A673 (cell line): ENCODE measurements at regions not wholly inside any gene's neighbourhood (a gene's known extent, or its start where the extent isn't known, plus 50 kb on each side); places are given as distances from the start of the nearest gene placed in this dataset.

Source experiments
- BruUV-seq: library from RNA; stranded (reverse); fragments of 400-500 nt; replicated peaks from 2 replicates; lab custom pipeline; 2021; lab: Mats Ljungman, UMichigan
- CTCF ChIA-PET: fragments of 300-600 bp; sonication (Branson Sonifier 250); formaldehyde crosslinking; loops from one replicate; lab custom pipeline; 2022; ENCODE audit warnings: antibody characterized with exemption; lab: Charles Lee
- POLR2A ChIA-PET: fragments of 300-600 bp; sonication (Branson Sonifier 250); formaldehyde crosslinking; loops from one replicate; lab custom pipeline; 2022; ENCODE audit warnings: antibody characterized with exemption; ENCODE audit not compliant: low non-redundant PET; lab: Charles Lee
- DNase-seq: peaks from one replicate; pipeline ENCODE4 v3.0.0-alpha.2; 2015; ENCODE audit warnings: low spot score
- H3K27ac ChIP-seq: fragments of 200-600 bp; sonication (generic); 2 replicates; pipeline ENCODE4 v1.5.1; 2016; ENCODE audit warnings: mixed run types, low read depth, mild to moderate bottlenecking, mixed read lengths, antibody characterized with exemption, low read length; ENCODE audit not compliant: poor library complexity, severe bottlenecking
- H3K27me3 ChIP-seq: fragments of 200-600 bp; sonication (generic); replicated peaks from 2 replicates; pipeline ENCODE4 v1.6.1; 2017; ENCODE audit warnings: mixed run types, low read depth, mild to moderate bottlenecking, mixed read lengths, antibody characterized with exemption, low read length; ENCODE audit not compliant: insufficient read depth, poor library complexity
- H3K36me3 ChIP-seq: fragments of 200-600 bp; sonication (generic); 2 replicates; pipeline ENCODE4 v1.6.1; 2016; ENCODE audit warnings: mixed run types, mild to moderate bottlenecking, mixed read lengths, antibody characterized with exemption, low read length; ENCODE audit not compliant: insufficient read depth, poor library complexity, severe bottlenecking
- H3K4me1 ChIP-seq: fragments of 200-600 bp; sonication (generic); 2 replicates; pipeline ENCODE4 v1.6.1; 2017; ENCODE audit warnings: mixed run types, mild to moderate bottlenecking, mixed read lengths, antibody characterized with exemption, low read length; ENCODE audit not compliant: insufficient read depth, poor library complexity, severe bottlenecking
- H3K4me3 ChIP-seq: fragments of 200-600 bp; sonication (generic); 2 replicates; pipeline ENCODE4 v1.5.1; 2016; ENCODE audit warnings: low read depth, mixed run types, mild to moderate bottlenecking, mixed read lengths, low read length; ENCODE audit not compliant: poor library complexity, severe bottlenecking
- H3K9me3 ChIP-seq: fragments of 200-600 bp; sonication (generic); 2 replicates; pipeline ENCODE4 v1.6.1; 2016; ENCODE audit warnings: mixed run types, low read depth, mild to moderate bottlenecking, mixed read lengths, antibody characterized with exemption, low read length; ENCODE audit not compliant: poor library complexity, severe bottlenecking
- EZH2 ChIP-seq: fragments of 200-600 bp; sonication (generic); IDR thresholded peaks from 2 replicates; pipeline ENCODE4 v1.6.1; 2017; ENCODE audit warnings: borderline replicate concordance, low read depth, mild to moderate bottlenecking, mixed read lengths, antibody characterized with exemption, low read length; ENCODE audit not compliant: poor library complexity, severe bottlenecking
- intact Hi-C: fragments of 100-400 bp; cut with micrococcal nuclease; formaldehyde crosslinking; loops from one replicate; pipeline ENCODE4 v1.10.0; 2022; ENCODE audit not compliant: unreplicated experiment
- TF ChIP-seq, protein P1 (sequence below): fragments of 300-800, 200-600 bp; sonication (generic); conservative IDR thresholded peaks from 2 replicates; pipeline ENCODE4 v1.5.1; 2017; ENCODE audit warnings: low read depth, mild to moderate bottlenecking, antibody characterized with exemption, low read length, moderate library complexity, mixed read lengths

DNA sequence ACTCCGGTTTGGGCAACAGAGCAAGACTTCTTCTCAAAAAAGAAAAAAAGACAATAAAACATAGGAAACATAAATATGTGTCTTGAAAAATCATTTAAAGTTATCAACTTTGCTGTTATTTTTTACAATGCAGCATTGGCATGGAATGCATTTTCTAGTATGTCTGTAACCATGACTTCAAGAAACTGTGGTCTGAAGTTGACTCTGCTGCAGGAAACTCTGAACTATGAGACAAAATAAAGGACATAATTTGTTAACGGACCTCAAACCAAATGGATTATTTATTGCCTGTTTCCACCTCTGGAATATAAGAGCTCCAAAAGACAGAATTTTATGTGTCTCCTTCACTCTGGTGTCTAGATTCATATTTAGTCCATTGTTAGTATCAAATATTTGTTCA is 79.1 kb downstream of the TRIB2 start:
- CTCF ChIA-PET = no interaction called here
- H3K4me1 ChIP-seq = peaks cover 14% of the 10 kb centered on the region
- no peaks in the 10 kb centered on the region for H3K27me3 ChIP-seq
- DNase-seq = no peak
- intact Hi-C loops = no loop called here
- H3K27ac ChIP-seq = no peak overlapping the region
- H3K4me3 ChIP-seq = no peak overlapping the region
- POLR2A ChIA-PET = no interaction called here
- no TSS peak for BruUV-seq
- H3K36me3 ChIP-seq = no peaks in the 10 kb centered on the region
- TF ChIP-seq EZH2 = no peak
- TF ChIP-seq, protein P1, sequence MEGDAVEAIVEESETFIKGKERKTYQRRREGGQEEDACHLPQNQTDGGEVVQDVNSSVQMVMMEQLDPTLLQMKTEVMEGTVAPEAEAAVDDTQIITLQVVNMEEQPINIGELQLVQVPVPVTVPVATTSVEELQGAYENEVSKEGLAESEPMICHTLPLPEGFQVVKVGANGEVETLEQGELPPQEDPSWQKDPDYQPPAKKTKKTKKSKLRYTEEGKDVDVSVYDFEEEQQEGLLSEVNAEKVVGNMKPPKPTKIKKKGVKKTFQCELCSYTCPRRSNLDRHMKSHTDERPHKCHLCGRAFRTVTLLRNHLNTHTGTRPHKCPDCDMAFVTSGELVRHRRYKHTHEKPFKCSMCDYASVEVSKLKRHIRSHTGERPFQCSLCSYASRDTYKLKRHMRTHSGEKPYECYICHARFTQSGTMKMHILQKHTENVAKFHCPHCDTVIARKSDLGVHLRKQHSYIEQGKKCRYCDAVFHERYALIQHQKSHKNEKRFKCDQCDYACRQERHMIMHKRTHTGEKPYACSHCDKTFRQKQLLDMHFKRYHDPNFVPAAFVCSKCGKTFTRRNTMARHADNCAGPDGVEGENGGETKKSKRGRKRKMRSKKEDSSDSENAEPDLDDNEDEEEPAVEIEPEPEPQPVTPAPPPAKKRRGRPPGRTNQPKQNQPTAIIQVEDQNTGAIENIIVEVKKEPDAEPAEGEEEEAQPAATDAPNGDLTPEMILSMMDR = no peak
- H3K9me3 ChIP-seq = no peaks in the 10 kb centered on the region

DNA sequence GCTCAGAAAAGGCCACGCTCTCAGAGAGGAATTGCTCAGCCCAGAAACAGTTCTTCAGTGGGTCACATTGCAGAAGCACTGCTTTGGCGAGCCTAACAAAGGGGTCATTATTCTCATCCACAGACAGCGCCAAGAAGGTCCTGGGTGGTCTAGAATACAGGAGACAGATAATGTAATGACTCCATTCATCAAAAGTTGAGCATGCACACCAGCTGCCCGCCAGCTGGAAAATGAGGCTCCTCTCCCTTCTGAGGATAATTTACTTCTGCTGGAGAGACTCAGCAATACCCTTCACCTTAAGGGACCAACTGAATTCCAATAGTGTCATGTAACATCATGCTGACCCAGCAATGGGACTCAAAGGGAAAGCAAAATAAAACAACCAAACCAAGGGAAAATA is 79.9 kb downstream of the TRIB2 start:
- H3K9me3 ChIP-seq = peaks cover 6% of the 10 kb centered on the region
- intact Hi-C loops = no loop called here
- no TSS peak for BruUV-seq
- POLR2A ChIA-PET = no interaction called here
- H3K4me1 ChIP-seq = peaks cover 14% of the 10 kb centered on the region
- peak; percentile 61 for DNase-seq
- CTCF ChIA-PET = no interaction called here
- no peak overlapping the region for H3K4me3 ChIP-seq
- no peaks in the 10 kb centered on the region for H3K27me3 ChIP-seq
- TF ChIP-seq EZH2 = no peak
- TF ChIP-seq, protein P1 = no peak
- no peak overlapping the region for H3K27ac ChIP-seq
- H3K36me3 ChIP-seq = no peaks in the 10 kb centered on the region

DNA sequence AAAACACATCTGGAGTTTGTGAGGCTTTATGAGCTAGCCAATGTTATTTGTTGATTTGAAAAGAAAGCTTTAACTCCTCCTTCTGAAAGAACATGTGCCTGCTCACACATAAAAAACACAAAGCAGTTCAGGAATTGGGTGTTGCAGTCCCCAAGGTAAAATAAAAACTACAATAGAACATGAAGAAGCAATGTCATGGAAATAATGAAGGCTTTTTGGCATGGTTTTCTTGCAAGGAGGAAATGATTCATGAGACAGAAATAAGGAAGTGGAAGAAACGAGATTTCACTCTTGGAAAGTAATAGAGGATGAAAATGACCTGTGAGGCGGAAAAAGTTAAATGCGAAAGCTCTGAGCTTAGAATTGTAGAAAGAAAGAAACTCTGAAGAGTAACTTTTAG is 81.1 kb downstream of the TRIB2 start:
- intact Hi-C loops = no loop called here
- ChIA-PET CTCF (no interaction called here), POLR2A (no interaction called here)
- no peak overlapping the region for H3K27ac ChIP-seq
- peaks cover 14% of the 10 kb centered on the region for H3K4me1 ChIP-seq
- H3K9me3 ChIP-seq = peaks cover 12% of the 10 kb centered on the region
- DNase-seq = peak; percentile 83
- BruUV-seq = no TSS peak
- TF ChIP-seq, protein P1 = no peak
- no peak for TF ChIP-seq EZH2
- H3K27me3 ChIP-seq = no peaks in the 10 kb centered on the region
- no peaks in the 10 kb centered on the region for H3K36me3 ChIP-seq
- H3K4me3 ChIP-seq = no peak overlapping the region
